WTC11 (cell line): ENCODE measurements at regions not wholly inside any gene's neighbourhood (a gene's known extent, or its start where the extent isn't known, plus 50 kb on each side); places are given as distances from the start of the nearest gene placed in this dataset.

Source experiments
- ATAC-seq: fragments of 200-7000 bp; cut with Tn5 transposase; 2 replicates; pipeline ENCODE4 v1.10.0; 2021; ENCODE audit warnings: mild to moderate bottlenecking, moderate library complexity
- CTCF ChIA-PET: fragments of 300-600 bp; sonication (Branson Sonifier 250); formaldehyde crosslinking; loops from one replicate; lab custom pipeline; 2021; ENCODE audit warnings: antibody characterized with exemption; lab: Charles Lee
- POLR2A ChIA-PET: fragments of 350-600 bp; sonication (Branson Sonifier 250); formaldehyde crosslinking; loops from one replicate; lab custom pipeline; 2021; ENCODE audit warnings: antibody characterized with exemption; lab: Charles Lee
- DNase-seq: peaks from one replicate; pipeline ENCODE4 v3.0.0; 2021; ENCODE audit warnings: low spot score
- H3K27ac Mint-ChIP-seq: 2 replicates; pipeline ENCODE4 v1.8.0; 2021; ENCODE audit warnings: mixed read lengths
- H3K27me3 Mint-ChIP-seq: 2 replicates; pipeline ENCODE4 v1.8.0; 2021; ENCODE audit warnings: low read depth, mild to moderate bottlenecking, moderate library complexity, mixed read lengths
- H3K36me3 Mint-ChIP-seq: 2 replicates; pipeline ENCODE4 v1.8.0; 2021; ENCODE audit warnings: mixed read lengths
- H3K4me1 Mint-ChIP-seq: 2 replicates; pipeline ENCODE4 v1.8.0; 2022; ENCODE audit warnings: mixed read lengths
- H3K4me3 Mint-ChIP-seq: 2 replicates; pipeline ENCODE4 v1.8.0; 2021; ENCODE audit warnings: mild to moderate bottlenecking, moderate library complexity, mixed read lengths
- H3K9me3 Mint-ChIP-seq: 2 replicates; pipeline ENCODE4 v1.8.0; 2021; ENCODE audit warnings: mixed read lengths
- AFF4 ChIP-seq: sonication (generic); formaldehyde crosslinking; IDR thresholded peaks from 2 replicates; pipeline ENCODE4 v1.8.1; 2023; ENCODE audit warnings: mild to moderate bottlenecking, missing genetic modification reagents, borderline replicate concordance
- ARID4B ChIP-seq: sonication (generic); formaldehyde crosslinking; IDR thresholded peaks from 2 replicates; pipeline ENCODE4 v1.8.0; 2023; ENCODE audit warnings: missing genetic modification reagents, mild to moderate bottlenecking, borderline replicate concordance
- ERG ChIP-seq: fragments of 250-450 bp; sonication (Bioruptor Pico); IDR thresholded peaks from 2 replicates; pipeline ENCODE4 v1.8.0; 2021; ENCODE audit warnings: mild to moderate bottlenecking
- FOXP4 ChIP-seq: sonication (generic); formaldehyde crosslinking; IDR thresholded peaks from 2 replicates; pipeline ENCODE4 v1.8.0; 2022; ENCODE audit warnings: mild to moderate bottlenecking, missing genetic modification reagents
- GABPB1 ChIP-seq: sonication (generic); formaldehyde crosslinking; IDR thresholded peaks from 2 replicates; pipeline ENCODE4 v1.8.1; 2023; ENCODE audit warnings: mild to moderate bottlenecking, missing genetic modification reagents
- PRRX2 ChIP-seq: fragments of 250-450 bp; sonication (Bioruptor Pico); IDR thresholded peaks from 2 replicates; pipeline ENCODE4 v1.8.0; 2021; ENCODE audit warnings: mild to moderate bottlenecking
- SMAD4 ChIP-seq: sonication (generic); formaldehyde crosslinking; IDR thresholded peaks from 2 replicates; pipeline ENCODE4 v1.8.0; 2022; ENCODE audit warnings: mild to moderate bottlenecking, missing genetic modification reagents
- SP1 ChIP-seq: sonication (generic); formaldehyde crosslinking; conservative IDR thresholded peaks from 2 replicates; pipeline ENCODE4 v1.8.1; 2022; ENCODE audit warnings: missing genetic modification reagents
- USF1 ChIP-seq: sonication (generic); formaldehyde crosslinking; IDR thresholded peaks from 2 replicates; pipeline ENCODE4 v1.8.0; 2022; ENCODE audit warnings: mild to moderate bottlenecking, missing genetic modification reagents
- ZNF121 ChIP-seq: sonication (generic); formaldehyde crosslinking; IDR thresholded peaks from 2 replicates; pipeline ENCODE4 v1.8.0; 2023; ENCODE audit warnings: missing genetic modification reagents
- ZNF232 ChIP-seq: sonication (generic); formaldehyde crosslinking; IDR thresholded peaks from 2 replicates; pipeline ENCODE4 v1.8.0; 2022; ENCODE audit warnings: mild to moderate bottlenecking, missing genetic modification reagents
- ZNF671 ChIP-seq: fragments of 250-450 bp; sonication (Bioruptor Pico); IDR thresholded peaks from 2 replicates; pipeline ENCODE4 v1.8.0; 2021; ENCODE audit warnings: mild to moderate bottlenecking

- ATAC-seq: no peak
- CTCF ChIA-PET: no interaction called here
- DNase-seq: no peak
- no peak overlapping the region for H3K4me3 Mint-ChIP-seq
- no peak overlapping the region for H3K27ac Mint-ChIP-seq
- H3K27me3 Mint-ChIP-seq: no peaks in the 10 kb centered on the region
- no peak for TF ChIP-seq ZNF121 (CRISPR knock-in tag)
- no peak for TF ChIP-seq USF1 (CRISPR knock-in tag)
- no peak for TF ChIP-seq ZNF232 (CRISPR knock-in tag)
- no peak for TF ChIP-seq GABPB1 (CRISPR knock-in tag)
- TF ChIP-seq SP1 (CRISPR knock-in tag): no peak
- TF ChIP-seq ZNF671 (CRISPR knock-in tag): no peak
- TF ChIP-seq PRRX2 (CRISPR knock-in tag): no peak
- TF ChIP-seq SMAD4: no peak
- TF ChIP-seq ARID4B (CRISPR knock-in tag): no peak
- no peak for TF ChIP-seq FOXP4 (CRISPR knock-in tag)
- no peak for TF ChIP-seq AFF4
- no peaks in the 10 kb centered on the region for H3K4me1 Mint-ChIP-seq
- POLR2A ChIA-PET: no interaction called here
- H3K36me3 Mint-ChIP-seq: no peaks in the 10 kb centered on the region
- H3K9me3 Mint-ChIP-seq: peaks cover 1% of the 10 kb centered on the region; the same call in 1 of the 2 replicates
Observed at GRCh38 chr13:37435881-37436280, 162.7 kb downstream of the POSTN start.

GRCh38 chr13:37433086-37433485 lies 165.5 kb downstream of the POSTN start:
- Mint-ChIP-seq H3K36me3 (no peaks in the 10 kb centered on the region), H3K4me3 (no peak overlapping the region), H3K4me1 (no peaks in the 10 kb centered on the region), H3K27me3 (no peaks in the 10 kb centered on the region), H3K9me3 (no peaks in the 10 kb centered on the region), H3K27ac (no peak overlapping the region)
- DNase-seq (no peak), ATAC-seq (no peak)
- CTCF ChIA-PET: no interaction called here
- TF ChIP-seq ERG (CRISPR knock-in tag): no peak
- POLR2A ChIA-PET: no interaction called here
